GM12872 (cell line): ENCODE measurements at regions not wholly inside any gene's neighbourhood (a gene's known extent, or its start where the extent isn't known, plus 50 kb on each side); places are given as distances from the start of the nearest gene placed in this dataset.

ENCODE experiments used
- CTCF ChIP-seq: IDR thresholded peaks from 3 replicates; pipeline ENCODE4 v1.5.1; 2011; ENCODE audit warnings: low read depth, mild to moderate bottlenecking, low read length, moderate library complexity; ENCODE audit not compliant: insufficient read depth

- TF ChIP-seq CTCF: no peak
Measured at GRCh38 chr1:163562355-163562754, 240.6 kb downstream of the NUF2 start.

DNA sequence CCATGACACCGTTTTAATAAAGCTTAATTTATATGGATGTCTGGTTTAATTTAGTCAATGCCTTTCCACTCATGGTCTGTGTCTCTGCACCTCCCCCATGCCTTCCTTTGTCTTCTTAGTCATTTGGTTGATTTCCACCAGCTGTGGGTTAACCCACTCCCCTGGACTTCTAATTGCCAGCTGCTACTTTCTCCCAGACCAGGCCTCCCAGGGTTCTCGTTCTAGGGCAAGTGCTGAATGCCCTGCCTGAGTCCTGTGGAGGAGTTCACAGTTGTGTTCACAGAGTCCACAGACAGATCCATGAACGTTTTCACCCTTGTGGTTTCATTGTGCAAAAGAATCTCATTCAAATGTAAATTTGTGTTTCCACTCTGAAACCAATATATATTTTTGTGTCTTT lies 243.4 kb downstream of the NUF2 start:
- no peak for TF ChIP-seq CTCF

GRCh38 chr1:163570071-163570470 lies 248.3 kb downstream of the NUF2 start:
- TF ChIP-seq CTCF: no peak

GRCh38 chr1:163571950-163572349 lies 250.2 kb downstream of the NUF2 start:
- no peak for TF ChIP-seq CTCF

DNA sequence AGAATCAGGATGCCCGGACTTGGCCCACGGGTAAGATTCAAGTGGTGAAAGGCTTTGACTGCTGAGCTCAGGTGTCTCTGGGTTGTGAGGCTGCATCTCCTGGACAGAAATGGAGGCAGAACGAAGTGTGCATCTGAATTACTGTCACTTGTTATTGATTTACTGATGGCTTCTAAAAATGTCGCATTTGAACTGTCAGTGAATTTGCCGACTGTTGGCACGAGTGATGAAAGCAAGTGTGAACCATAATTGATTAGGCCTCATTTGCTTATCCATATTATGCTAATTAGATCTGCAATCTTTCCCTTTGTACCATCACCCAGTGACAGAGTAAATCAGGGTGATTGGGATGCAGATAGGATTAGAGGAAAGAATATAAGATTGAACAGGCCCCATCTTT lies 252.4 kb downstream of the NUF2 start:
- no peak for TF ChIP-seq CTCF

GRCh38 chr1:163580926-163581325 lies 259.2 kb downstream of the NUF2 start:
- no peak for TF ChIP-seq CTCF

GRCh38 chr1:163583661-163584181 lies 262.0 kb downstream of the NUF2 start:
- TF ChIP-seq CTCF: no peak

- no peak for TF ChIP-seq CTCF
Measured at GRCh38 chr1:163585796-163586195, 264.0 kb downstream of the NUF2 start.
